ENCODE measurements at regions not wholly inside any gene's neighbourhood (a gene's known extent, or its start where the extent isn't known, plus 50 kb on each side); places are given as distances from the start of the nearest gene placed in this dataset.
A peak's percentile ranks its signal among the peaks of the same experiment; 100 is the strongest.

DNA sequence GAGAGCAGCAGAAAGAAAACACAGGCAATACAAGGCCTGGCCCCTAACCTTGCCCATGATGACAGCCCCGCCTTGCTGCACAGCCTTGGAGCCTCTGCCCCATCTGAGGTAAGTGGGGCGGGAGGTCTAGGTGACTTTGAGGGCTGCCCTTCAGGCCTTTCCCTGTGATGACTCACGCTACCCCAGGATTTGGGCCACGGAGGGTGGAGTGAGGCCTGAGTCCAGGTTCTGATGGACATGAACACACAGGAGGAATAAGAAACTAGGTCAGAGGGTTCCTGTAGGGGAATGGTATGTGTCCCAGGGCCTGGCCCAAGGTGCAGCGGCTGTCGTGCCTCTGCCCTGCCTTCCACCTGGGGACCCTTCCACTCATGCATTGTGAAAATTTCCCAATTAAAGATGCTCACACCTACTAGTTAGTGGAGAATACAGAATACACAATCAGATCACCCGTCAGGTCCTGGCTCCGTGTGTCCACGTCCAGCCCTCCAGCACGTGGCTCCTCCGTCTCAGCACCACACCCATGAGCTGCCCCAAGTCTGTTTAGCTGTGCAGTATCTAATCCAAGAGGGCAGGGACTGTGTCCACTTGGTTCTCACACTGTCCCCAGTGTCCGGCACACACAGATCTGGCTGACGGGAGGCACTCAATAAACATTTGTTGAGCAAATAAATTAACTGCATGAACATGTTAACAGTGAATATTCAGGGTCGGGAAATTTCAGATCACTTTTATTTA is 111.0 kb downstream of the CHST1 start:
- no peak for DNase-seq (ENCODE audit: low spot score)

DNA sequence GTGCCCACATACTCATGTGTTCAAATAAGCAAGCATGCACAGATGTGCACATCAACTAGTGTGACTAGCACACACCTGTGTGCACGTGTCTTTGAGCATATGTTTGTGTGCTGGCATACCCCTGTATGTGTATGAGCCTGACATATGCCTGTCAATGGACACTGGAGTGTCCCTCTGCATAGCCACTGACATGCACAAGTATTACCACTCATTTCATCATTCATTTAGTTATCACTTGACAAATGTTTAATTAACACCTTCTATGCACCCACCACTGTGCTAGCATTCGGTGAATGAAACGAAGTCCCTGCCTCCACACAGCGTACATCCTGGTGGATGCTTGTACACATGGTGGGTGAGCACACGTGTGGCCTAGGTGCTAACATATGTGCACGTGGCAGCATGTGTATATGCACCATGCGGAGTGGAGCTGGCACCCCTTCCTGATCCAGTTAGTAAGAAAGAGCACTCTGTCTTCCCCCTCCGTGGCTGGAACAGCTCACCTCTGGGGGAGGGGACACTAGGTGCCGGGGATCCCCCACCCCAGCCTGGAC is 112.0 kb downstream of the CHST1 start:
- no peak for DNase-seq (ENCODE audit: low spot score)

DNA sequence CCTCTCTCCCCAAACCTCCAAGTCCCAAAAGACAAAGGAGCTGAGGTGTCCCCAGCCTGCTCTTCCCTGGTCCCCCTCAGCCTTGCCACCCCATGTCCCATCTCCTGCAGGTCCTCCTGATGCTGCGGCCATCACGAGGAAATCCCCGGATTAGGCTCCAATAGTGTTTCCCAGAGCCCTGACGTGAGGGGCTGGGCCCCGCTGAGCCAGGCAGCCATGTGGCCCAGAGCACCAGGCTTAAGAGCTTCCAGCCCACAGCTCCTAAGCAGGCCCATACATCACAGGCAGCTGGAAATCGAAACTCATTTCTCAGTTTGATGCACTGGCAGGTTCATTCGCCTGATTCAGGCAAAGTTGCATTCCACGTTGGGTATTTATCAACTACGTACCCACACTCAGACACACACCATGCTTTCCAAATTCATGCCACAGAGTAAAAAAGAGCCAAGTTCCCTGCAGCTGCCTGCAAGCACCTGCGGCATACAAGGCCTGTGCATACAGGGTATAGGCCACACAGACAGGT is 114.2 kb downstream of the CHST1 start:
- DNase-seq (ENCODE audit: low spot score): no peak

DNA sequence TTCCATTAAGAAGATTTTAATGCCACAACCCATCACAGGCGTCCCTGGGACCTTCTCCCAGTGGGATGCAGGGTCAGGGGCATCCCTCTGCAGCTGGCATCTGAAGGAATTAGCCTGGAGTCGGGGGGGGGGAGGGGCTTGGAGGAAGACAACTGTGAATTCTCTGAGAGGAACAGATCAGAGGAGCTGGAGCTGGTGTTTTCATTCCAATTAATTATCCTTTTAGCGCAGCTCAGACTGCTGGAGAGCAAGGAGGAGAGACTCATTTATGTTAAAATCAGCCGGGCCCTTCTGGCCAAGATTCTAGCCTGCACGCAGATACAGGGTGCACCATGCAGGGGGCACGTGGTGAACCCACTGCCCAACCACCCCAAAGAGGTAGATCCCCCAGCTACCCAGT is 116.2 kb downstream of the CHST1 start:
- no peak for DNase-seq (ENCODE audit: low spot score)

DNA sequence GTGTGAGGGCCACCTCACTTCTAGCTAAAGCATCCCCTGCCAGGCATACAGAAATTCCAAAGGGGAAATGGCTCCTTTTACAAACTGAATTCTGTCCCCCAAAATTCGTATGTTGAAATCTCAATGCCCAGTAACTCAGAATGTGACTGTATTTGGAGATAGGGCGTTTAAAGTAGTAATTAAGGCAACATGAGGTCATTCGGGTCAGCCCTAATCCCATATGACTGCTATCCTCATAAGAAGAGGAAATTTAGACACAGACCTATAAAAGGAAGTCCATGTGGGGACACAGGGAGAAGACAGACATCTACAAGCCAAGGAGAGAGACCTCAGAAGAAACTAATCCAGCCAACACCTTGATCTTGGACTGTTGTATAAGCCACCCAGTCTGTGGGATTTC is 119.1 kb downstream of the CHST1 start:
- DNase-seq (ENCODE audit: low spot score): no peak

DNA sequence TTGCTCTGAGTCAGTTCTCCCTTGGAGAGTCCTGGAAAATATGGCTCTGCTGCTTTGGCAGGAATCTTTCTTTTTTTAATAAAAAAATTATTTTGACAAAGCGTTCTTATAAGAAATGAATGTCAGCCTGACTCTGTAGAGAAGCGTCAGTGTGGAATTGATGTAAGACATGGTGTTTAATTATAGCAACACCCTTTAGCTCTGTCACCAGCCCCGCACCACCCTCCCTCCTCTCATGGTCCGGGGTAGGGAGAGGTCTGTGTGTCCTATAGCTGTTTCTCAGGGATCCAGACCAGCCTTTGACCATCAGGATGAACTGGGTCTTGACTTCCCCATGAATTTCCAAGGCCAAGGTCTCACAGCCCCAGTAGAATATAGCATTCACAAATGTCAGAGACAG is 120.6 kb downstream of the CHST1 start:
- no peak for DNase-seq (ENCODE audit: low spot score)

DNA sequence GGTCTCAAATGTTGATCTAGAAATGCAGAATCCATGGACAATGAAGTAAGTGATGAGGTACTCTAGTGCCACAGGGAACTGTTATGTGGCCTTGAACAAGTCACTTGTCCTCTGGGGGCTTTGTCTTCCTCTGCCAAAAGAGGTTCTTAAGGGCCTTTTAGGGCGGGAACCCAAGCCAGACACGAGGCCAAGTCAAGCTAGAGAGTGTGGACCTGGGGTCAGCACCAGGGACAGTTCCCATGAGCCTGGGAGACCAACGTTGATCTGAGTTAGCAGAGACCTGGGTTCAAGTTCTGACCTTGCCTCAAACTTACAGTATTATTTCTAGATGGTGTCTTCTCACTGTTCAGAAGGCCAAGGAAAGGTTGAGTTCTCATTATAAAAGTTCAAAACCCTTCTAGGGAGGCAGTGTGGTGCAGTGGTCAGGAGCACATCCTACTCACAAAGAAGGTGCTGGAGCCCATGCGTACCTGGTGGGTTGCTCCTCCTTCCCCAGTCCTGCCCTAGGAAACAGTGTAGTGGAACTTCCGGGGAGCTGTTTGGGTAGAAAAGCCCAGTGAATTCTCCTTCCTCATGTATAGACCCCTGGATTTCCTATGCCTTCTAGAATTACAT is 121.5 kb downstream of the CHST1 start:
- DNase-seq (ENCODE audit: low spot score): peak; percentile 30

DNA sequence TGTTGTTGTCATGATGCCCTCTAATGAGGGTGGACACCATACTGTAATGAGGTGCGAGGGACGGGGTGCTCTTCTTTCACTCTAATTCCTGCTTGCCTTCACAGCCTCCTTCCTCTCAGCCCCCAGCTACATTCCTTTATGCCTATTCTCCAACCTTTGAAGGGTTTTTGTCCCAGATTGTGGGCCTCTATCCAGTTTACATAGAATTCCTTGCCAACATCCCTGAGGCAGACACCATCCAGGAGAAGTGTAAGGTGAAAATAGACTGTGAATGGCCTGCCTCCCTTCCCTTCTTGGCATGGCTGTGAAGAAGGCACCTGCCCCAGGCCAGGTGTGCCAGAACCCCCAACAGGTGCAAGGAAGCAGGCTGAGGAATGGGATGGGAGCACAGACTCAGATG is 122.3 kb downstream of the CHST1 start:
- DNase-seq (ENCODE audit: low spot score): no peak

DNA sequence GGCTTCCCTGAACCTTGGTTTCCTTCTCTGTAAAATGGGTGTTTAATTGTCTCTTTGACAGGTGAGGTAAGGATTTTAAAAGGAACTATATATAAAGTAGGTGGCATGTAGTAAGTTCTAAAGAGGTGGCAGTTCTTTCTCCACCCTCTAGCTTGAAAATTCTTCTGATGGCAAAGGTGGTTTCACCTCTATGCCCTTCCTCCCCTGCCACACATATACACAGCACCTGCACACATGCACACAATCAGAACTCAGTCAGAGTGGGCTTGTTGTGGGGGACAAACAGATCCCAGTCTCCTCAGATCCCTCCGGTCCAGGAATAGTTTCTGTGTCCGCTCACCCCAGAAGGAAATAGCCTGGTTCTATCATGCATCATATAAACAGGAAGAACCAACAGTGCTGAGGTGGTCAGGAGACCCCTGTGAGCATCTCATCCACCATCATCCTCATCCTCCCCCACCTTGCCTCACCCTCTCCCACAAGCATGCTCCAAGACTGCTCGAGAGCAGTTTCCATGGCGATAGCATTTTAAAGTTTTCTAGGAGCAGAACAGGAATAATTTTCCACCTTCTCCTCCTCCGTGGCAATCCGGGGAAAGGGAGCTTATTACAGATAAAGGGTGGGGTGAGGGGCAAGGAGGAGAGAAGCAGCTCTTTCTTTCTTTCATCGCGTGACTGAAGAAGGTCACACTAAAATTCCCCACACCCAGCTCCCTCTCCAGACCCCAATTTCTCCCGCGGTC is 123.6 kb downstream of the CHST1 start:
- no peak for DNase-seq (ENCODE audit: low spot score)

DNA sequence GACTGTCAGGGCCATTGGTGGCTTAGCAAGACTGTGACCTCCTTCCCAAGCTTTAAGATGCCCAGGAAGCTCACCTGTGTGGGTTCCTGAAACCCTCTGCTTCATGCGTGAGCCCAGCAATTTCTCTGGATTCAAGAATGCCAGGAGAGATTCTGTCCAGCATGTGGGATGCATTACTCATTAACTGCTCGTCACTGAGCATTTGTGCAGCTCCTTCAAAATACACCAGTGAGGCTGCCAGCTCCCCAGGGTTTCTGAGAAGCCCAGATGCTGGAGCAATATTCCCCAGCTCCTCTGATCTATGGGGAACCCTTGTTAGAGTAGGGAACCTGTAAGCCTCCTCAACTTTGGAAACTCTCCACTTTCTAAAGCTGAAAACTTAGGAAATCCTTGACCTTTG is 126.5 kb downstream of the CHST1 start:
- no peak for DNase-seq (ENCODE audit: low spot score)

DNA sequence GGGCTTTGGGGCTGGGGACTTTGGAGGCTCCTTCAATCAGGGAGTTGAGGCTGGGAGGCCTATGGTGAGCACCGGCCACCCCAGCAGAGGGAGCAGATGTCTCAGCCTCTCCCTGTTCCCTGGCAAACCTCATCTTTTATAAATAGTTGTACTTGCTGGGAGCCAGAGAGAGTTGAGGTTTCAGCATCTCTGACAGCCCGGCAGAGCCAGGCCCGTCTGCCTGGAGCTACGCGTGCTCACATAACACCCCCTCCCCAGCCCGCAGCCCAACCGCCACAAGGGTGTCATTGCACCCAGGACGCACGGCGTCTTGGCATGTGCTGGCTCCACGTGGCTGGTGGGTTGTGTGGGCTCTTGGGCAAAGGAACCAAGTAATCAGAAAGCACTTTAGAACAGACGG is 127.1 kb downstream of the CHST1 start:
- DNase-seq (ENCODE audit: low spot score): no peak

DNA sequence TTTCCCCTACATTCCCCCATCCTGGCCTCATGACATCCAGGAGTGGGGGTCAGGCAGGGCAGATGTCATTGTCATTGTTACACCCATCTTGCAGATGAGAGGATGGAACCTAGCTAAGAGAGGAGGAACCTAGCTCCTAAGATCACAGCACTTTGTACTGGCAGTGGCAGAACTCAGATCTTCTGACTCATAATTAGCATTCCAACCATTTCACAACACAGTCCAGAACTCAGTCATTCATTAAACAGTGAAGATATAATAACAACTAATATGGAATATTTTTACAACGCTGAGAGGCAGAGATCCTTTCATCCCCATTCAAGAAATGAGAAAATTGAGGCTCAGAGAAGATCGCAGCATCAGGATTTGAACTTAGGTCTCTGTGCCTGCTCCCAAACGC is 127.8 kb downstream of the CHST1 start:
- DNase-seq (ENCODE audit: low spot score): no peak

DNA sequence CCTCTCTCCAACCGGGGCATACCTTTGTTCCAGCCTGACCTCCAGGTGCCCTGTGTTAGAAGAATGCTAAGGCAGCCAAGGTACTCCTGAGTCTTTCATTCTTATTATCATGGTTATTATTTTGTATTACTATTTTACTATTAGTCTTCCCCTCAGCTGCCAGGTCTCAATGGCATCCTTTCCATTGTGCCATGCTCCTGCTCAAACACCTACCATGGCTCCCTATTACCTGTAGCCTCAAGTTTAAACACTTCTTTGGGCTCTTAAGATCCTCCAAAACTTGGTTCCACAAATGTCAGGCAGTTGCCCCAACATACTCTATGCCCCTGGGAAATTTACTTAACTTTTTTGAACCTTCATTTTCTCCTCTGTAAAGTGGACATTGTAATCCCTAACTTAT is 130.4 kb downstream of the CHST1 start:
- no peak for DNase-seq (ENCODE audit: low spot score)

DNA sequence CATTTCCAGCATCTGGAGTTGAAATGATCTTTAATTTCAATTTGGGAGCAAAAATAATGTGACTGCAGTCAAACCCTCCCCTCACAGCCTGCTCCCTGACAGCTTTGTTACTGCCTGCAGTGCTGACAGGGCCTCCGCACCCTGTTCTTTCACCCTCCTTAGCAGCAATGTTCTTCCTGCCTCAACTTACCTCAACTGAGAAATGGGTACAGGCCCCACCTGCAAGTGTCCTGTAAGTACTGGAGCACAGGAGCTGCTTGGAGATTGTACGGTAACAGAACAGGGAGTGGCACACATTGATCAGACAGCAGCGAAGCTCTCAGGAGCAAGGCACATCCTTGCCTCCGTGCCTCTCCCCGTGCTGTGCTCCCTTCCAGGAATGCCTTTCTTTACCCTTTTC is 131.3 kb downstream of the CHST1 start:
- no peak for DNase-seq (ENCODE audit: low spot score)

DNA sequence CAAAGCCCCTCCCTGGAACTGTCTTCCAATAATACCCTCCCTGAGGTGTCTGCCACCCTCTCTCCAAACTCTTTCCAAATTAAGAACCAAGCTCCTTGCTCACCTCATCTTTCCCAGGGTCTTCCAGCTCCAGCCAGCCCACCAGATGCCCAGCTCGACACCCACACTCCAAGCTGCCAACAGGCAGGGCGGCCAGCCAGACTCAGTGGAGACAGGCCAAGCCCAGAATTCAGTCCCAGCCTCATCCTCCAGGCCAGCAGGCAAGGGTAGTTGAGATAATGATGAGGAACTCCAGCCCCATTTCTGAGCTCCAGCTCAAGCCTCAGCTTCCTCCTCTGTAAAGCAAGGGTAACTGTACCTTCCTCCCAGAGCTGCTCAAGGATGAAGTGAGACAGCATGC is 132.9 kb downstream of the CHST1 start:
- no peak for DNase-seq (ENCODE audit: low spot score)

DNA sequence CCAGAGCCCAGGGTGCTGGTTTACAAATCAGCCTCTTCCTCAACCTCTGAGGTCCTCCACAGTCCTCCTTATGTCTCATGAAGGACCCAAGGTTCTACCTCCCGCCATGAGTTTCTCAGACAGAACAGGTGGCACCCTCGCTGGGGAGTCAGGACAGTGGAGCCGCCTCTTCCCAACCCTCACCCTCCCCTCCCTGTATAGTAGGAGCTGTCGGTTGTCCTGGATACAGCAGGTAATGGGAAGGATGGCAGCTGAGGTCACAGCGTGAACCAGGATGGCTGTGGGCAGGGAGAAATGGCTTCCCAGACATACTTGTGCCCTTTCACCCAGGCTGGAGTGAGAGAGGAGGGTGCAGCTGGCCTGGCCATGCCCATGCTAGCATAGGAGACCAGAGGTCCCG is 134.6 kb downstream of the CHST1 start:
- no peak for DNase-seq (ENCODE audit: low spot score)

DNA sequence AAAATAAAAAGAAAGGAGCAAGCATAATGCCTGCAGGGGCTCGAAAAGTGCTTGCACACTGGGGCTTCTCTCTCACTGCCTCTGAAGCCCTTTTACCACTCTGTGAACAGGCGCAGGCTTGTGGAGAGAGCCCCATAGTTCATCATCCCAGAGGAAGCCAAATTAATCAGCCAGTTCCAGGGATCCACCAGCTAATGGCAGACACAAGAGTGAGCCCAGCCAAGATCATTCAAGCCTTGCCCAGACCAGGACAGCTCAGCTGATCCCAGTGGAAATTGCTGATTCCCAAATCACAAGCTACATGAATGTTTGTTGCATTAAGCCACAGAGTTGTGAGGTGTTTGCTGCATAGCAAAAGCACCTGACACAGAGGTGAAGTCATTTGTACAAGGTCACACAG is 135.3 kb downstream of the CHST1 start:
- no peak for DNase-seq (ENCODE audit: low spot score)

DNA sequence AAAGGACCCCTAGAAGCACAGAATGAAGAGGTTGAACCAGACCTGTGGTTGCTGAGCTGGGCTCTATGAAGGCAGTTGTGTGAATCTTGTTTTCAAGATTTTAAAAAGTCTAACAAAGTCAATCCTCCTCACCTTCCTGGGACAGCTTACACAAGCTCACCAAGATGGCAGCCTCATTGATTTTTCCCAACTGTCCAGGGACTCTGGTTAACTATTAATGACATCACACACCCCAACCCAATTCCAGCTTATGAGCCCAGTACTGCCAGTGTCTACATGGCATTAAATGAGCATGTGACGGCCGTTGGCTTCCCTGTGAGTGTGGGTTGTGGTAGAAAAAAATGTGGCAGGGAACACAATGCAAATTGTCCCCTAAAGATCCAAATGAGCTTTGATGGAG is 137.0 kb downstream of the CHST1 start:
- no peak for DNase-seq (ENCODE audit: low spot score)

DNA sequence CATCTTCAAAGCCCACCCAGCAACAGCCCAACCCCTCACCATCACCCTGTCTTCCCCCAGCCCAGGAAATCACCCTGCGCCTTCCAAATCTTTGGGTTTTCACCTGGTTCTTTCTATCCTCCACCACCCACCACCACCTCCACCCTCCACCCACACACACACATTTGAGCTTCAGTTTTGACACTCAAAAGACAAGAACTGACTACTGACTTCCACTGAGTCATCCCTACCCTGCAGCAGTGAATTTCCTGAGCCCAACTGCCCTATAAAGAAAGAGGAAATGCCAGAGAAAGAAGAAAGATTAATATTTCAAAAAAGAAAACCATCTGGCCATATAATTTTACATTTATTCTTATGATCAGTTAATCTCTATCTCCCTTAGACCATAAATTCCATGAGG is 137.5 kb downstream of the CHST1 start:
- DNase-seq (ENCODE audit: low spot score): no peak

DNA sequence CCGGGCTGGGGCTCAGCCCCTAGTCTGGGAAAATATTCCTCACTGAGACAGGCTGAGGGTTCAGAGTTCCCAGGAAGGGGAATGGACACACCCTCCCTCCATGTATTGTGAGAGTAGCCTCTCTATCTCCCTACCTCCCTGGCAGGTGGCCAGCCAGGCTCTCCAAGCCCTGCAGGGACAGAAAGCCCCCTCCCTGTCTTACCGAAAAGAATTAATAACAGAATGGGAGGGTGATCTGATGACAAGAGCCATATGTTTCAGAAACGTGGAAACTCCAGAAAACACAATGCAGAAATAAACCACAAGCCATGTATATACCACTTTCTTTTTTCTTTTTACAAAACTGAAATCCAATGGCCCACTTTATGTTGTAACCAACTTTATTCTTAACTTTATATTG is 140.0 kb downstream of the CHST1 start:
- no peak for DNase-seq (ENCODE audit: low spot score)

DNA sequence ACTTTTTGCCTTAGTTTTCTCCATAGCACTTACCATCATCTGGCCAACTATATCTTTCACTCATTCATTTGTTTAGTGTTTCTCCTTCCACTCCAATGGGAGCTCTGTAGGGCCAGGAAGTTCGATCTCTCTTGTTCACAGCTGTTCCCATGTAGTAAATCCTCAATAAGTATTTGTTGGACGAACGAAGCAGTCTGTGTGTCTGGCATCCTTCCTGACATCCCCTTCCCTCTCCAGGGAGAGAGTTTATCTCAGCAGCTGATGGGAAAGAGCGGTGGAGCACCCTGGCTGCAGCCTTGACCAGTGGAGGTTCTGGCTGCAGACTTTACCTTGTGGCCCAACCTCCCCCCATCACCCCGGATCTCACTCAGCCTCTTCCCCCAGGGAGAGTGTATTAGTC is 141.7 kb downstream of the CHST1 start:
- no peak for DNase-seq (ENCODE audit: low spot score)

DNA sequence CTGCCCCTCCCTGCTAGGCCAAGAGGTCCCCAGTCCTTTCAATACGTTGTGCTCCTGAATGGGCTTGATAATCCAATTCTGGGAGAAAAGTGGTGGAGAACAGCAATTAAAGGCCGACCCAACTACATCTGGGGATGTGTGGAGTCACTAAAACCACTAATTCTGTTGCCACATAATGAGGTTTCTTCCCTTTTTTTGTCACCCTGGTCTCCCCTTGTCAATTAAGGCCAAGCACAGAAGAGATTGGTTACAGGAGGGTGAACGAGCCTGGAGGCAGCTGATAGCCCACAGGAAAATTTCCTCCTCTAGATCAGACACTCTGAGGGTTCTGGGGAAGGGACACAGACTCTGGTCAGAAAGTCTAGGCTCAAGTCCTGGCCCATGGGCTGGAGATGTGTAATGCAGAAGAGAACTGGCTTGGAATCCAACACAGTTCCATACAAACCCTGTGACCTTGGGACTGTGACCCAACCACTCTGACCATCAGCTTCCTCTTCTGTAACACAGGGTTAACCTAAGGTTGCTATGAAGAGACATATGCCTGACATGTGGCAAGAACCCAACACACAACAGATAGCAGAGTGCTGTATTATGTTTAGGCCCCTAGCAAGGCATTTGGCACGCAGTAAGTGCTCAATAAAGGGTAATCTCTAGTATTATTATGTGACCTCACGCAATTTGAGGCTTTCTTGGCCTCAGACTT is 146.4 kb downstream of the CHST1 start:
- DNase-seq (ENCODE audit: low spot score): no peak
